ENCODE measurements at regions not wholly inside any gene's neighbourhood (a gene's known extent, or its start where the extent isn't known, plus 50 kb on each side); places are given as distances from the start of the nearest gene placed in this dataset.

DNA sequence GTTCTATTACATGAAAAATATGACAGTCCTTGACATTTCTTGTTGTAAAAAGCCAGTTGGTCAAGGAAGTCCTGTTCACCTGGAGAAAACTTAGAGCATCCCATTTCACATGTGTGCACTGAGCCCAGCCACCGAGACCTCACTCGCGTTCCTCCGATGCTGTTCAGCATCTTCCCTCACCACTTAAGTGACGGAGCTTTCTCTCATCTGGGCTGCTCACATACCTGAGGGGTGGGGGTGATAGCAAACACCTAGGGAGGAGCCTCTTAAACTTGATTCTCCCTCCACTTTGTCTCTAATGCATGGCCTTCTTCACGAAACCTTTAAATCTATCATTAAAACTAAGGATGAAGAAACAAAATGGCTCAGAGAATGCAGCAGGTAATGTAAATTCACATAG, 950.2 kb downstream of the GATA3 start:
- Histone ChIP-seq H3K79me1 (ENCODE audit: low read depth, low read length) (no peaks in the 10 kb centered on the region), H3K4me2 (ENCODE audit: insufficient read depth, low read length, poor library complexity, severe bottlenecking) (no peak overlapping the region), H3K4me3 (ENCODE audit: low read length in 2 of 2) (no peak overlapping the region), H3K9ac (ENCODE audit: low read depth, low read length, poor library complexity) (no peak overlapping the region), H4K91ac (ENCODE audit: low read depth, low read length, poor library complexity) (no peak overlapping the region), H2AK5ac (ENCODE audit: low read depth, low read length) (no peak overlapping the region), H3K14ac (ENCODE audit: low read length) (no peak overlapping the region), H3K23ac (ENCODE audit: low read depth, low read length, poor library complexity) (no peak overlapping the region), H3K4me1 (ENCODE audit: control insufficient read depth in 2 of 2, insufficient read depth in 1 of 2, low read depth in 1 of 2, low read length in 2 of 2) (no peaks in the 10 kb centered on the region), H3K27ac (replicated peaks; ENCODE audit: low read length) (no peak overlapping the region), H3K36me3 (replicated peaks in 1 of 2; ENCODE audit: control insufficient read depth in 2 of 2, insufficient read depth in 2 of 2, low read length in 2 of 2) (no peaks in the 10 kb centered on the region), H3K18ac (ENCODE audit: low read length) (no peak overlapping the region), H3K27me3 (ENCODE audit: control insufficient read depth in 3 of 3, insufficient read depth in 3 of 3, low read depth in 1 of 3, low read length in 3 of 3) (no peaks in the 10 kb centered on the region), H2BK15ac (ENCODE audit: low read length) (no peak overlapping the region), H3K9me3 (replicated peaks in 1 of 2; ENCODE audit: control insufficient read depth in 2 of 2, insufficient read depth in 1 of 2, low read depth in 1 of 2, low read length in 2 of 2) (no peaks in the 10 kb centered on the region), H2BK5ac (ENCODE audit: low read length) (no peak overlapping the region), H2BK12ac (ENCODE audit: low read length) (no peak overlapping the region), H2BK120ac (ENCODE audit: low read depth, low read length) (no peak overlapping the region), H3K4ac (ENCODE audit: low read length) (no peak overlapping the region), H2AFZ (ENCODE audit: low read length) (no peak overlapping the region), H4K8ac (ENCODE audit: low read depth, low read length) (no peak overlapping the region)
- DNase-seq (ENCODE audit: low spot score) = no peak
- WGBS, 2 donors (ENCODE audit: extremely low coverage in 2 of 2, insufficient read length in 2 of 2, insufficient replicate concordance in 1 of 2) = no CpG with 5 or more reads among the region's 6 CpGs

DNA sequence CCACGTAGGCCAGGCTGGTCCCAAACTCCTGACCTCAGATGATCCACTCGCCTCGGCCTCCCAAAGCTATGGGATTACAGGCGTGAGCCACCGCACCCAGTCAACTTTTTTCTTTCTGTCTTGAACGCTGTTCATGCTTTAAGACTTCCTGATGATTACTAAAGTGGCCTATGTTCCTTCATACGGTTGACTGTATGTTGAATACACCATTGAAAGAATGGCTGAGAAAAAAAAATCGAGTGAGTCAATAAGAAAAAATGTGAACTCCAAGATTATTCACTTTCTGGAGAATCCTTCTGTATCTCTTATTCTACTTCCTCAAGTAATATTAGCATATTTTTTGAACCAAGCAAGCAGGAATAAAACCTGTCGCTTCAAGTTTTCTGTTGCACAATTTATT, 955.0 kb downstream of the GATA3 start:
- H2AK5ac ChIP-seq (ENCODE audit: low read depth, low read length) = no peak overlapping the region
- H3K36me3 ChIP-seq (replicated peaks in 1 of 2; ENCODE audit: control insufficient read depth in 2 of 2, insufficient read depth in 2 of 2, low read length in 2 of 2) = no peaks in the 10 kb centered on the region
- no peaks in the 10 kb centered on the region for H3K27me3 ChIP-seq (ENCODE audit: control insufficient read depth in 3 of 3, insufficient read depth in 3 of 3, low read depth in 1 of 3, low read length in 3 of 3)
- no peaks in the 10 kb centered on the region for H3K4me1 ChIP-seq (ENCODE audit: control insufficient read depth in 2 of 2, insufficient read depth in 1 of 2, low read depth in 1 of 2, low read length in 2 of 2)
- no peak overlapping the region for H3K18ac ChIP-seq (ENCODE audit: low read length)
- DNase-seq (ENCODE audit: low spot score) = no peak
- H2BK12ac ChIP-seq (ENCODE audit: low read length) = no peak overlapping the region
- H3K9me3 ChIP-seq (replicated peaks in 1 of 2; ENCODE audit: control insufficient read depth in 2 of 2, insufficient read depth in 1 of 2, low read depth in 1 of 2, low read length in 2 of 2) = no peaks in the 10 kb centered on the region
- no CpG with 5 or more reads among the region's 9 CpGs for WGBS, 2 donors (ENCODE audit: extremely low coverage in 2 of 2, insufficient read length in 2 of 2, insufficient replicate concordance in 1 of 2)
- no peak overlapping the region for H3K4me2 ChIP-seq (ENCODE audit: insufficient read depth, low read length, poor library complexity, severe bottlenecking)
- no peak overlapping the region for H3K14ac ChIP-seq (ENCODE audit: low read length)
- no peaks in the 10 kb centered on the region for H3K79me1 ChIP-seq (ENCODE audit: low read depth, low read length)
- no peak overlapping the region for H3K27ac ChIP-seq (replicated peaks; ENCODE audit: low read length)
- H3K4ac ChIP-seq (ENCODE audit: low read length) = no peak overlapping the region
- H3K23ac ChIP-seq (ENCODE audit: low read depth, low read length, poor library complexity) = no peak overlapping the region
- H3K4me3 ChIP-seq (ENCODE audit: low read length in 2 of 2) = no peak overlapping the region
- H2BK5ac ChIP-seq (ENCODE audit: low read length) = no peak overlapping the region
- no peak overlapping the region for H2BK120ac ChIP-seq (ENCODE audit: low read depth, low read length)
- H4K8ac ChIP-seq (ENCODE audit: low read depth, low read length) = no peak overlapping the region
- no peak overlapping the region for H4K91ac ChIP-seq (ENCODE audit: low read depth, low read length, poor library complexity)
- no peak overlapping the region for H2AFZ ChIP-seq (ENCODE audit: low read length)
- H3K9ac ChIP-seq (ENCODE audit: low read depth, low read length, poor library complexity) = no peak overlapping the region
- H2BK15ac ChIP-seq (ENCODE audit: low read length) = no peak overlapping the region

DNA sequence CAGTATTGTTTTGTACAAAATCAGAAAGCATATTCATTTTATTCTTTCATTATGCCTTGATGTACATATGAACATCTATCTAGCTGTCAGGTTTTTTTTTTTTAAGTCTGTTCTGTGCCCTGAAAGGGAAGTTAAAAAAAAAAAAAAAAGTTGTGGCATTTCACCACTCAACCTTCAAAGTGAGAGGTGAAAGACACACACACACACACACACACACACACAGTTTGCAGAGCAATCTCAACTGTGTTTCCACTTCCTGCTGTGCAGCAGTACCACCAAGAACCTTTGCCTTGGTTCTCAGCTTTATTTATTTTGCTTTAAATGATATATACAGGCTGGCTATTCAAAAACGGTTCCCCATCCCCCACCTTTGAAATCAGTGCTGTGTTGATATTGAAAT, 955.6 kb downstream of the GATA3 start:
- no peak for DNase-seq (ENCODE audit: low spot score)

DNA sequence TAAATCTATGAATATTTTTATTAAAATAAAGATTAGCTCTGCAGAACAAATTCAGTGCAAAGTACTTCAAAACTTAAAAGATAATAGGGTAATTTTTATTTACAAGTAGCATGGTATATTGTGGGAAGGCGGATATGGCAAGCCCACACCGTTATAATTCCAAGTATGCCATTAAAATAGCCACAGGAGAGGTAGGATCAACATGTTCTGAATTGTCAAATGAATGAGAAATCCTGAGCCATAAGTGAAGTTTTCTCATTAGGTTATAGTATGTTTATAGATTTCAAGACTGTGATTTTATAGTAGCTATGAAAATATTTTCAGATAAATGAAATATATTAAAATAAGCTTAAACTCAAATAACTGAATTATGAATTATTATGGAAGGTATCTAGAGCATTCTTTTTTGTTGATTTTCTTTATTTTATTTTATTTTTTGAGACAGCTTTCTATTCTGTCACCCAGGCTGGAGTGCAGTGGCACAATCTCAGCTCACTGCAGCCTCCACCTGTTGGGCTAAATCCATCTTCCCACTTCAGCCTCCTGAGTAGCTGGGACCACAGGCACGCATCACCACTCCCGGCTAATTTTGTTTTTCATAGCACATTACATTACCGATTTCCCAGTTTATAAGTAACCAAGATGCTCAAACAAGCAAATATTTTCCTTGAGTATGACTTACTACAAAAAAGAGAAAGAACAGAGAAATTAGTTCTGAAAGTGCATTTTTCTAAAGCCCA, 956.6 kb downstream of the GATA3 start:
- no peak overlapping the region for H3K14ac ChIP-seq (ENCODE audit: low read length)
- H2BK12ac ChIP-seq (ENCODE audit: low read length) = no peak overlapping the region
- H3K9me3 ChIP-seq (replicated peaks in 1 of 2; ENCODE audit: control insufficient read depth in 2 of 2, insufficient read depth in 1 of 2, low read depth in 1 of 2, low read length in 2 of 2) = no peaks in the 10 kb centered on the region
- no peak overlapping the region for H2AFZ ChIP-seq (ENCODE audit: low read length)
- no peak overlapping the region for H3K4me3 ChIP-seq (ENCODE audit: low read length in 2 of 2)
- H3K27me3 ChIP-seq (ENCODE audit: control insufficient read depth in 3 of 3, insufficient read depth in 3 of 3, low read depth in 1 of 3, low read length in 3 of 3) = no peaks in the 10 kb centered on the region
- WGBS, 2 donors (ENCODE audit: extremely low coverage in 2 of 2, insufficient read length in 2 of 2, insufficient replicate concordance in 1 of 2) = no CpG with 5 or more reads among the region's 5 CpGs
- no peak overlapping the region for H2AK5ac ChIP-seq (ENCODE audit: low read depth, low read length)
- DNase-seq (ENCODE audit: low spot score) = no peak
- H4K8ac ChIP-seq (ENCODE audit: low read depth, low read length) = no peak overlapping the region
- H2BK5ac ChIP-seq (ENCODE audit: low read length) = no peak overlapping the region
- no peaks in the 10 kb centered on the region for H3K4me1 ChIP-seq (ENCODE audit: control insufficient read depth in 2 of 2, insufficient read depth in 1 of 2, low read depth in 1 of 2, low read length in 2 of 2)
- H3K4me2 ChIP-seq (ENCODE audit: insufficient read depth, low read length, poor library complexity, severe bottlenecking) = no peak overlapping the region
- no peak overlapping the region for H3K27ac ChIP-seq (replicated peaks; ENCODE audit: low read length)
- no peak overlapping the region for H2BK120ac ChIP-seq (ENCODE audit: low read depth, low read length)
- no peak overlapping the region for H3K18ac ChIP-seq (ENCODE audit: low read length)
- no peak overlapping the region for H2BK15ac ChIP-seq (ENCODE audit: low read length)
- H3K23ac ChIP-seq (ENCODE audit: low read depth, low read length, poor library complexity) = no peak overlapping the region
- H3K4ac ChIP-seq (ENCODE audit: low read length) = no peak overlapping the region
- H3K79me1 ChIP-seq (ENCODE audit: low read depth, low read length) = no peaks in the 10 kb centered on the region
- no peak overlapping the region for H4K91ac ChIP-seq (ENCODE audit: low read depth, low read length, poor library complexity)
- no peak overlapping the region for H3K9ac ChIP-seq (ENCODE audit: low read depth, low read length, poor library complexity)
- no peaks in the 10 kb centered on the region for H3K36me3 ChIP-seq (replicated peaks in 1 of 2; ENCODE audit: control insufficient read depth in 2 of 2, insufficient read depth in 2 of 2, low read length in 2 of 2)

More for the DNA sequence above, 955.6 kb downstream of the GATA3 start:
- no CpG with 5 or more reads among the region's 1 CpG for WGBS, 2 donors (ENCODE audit: extremely low coverage in 2 of 2, insufficient read length in 2 of 2, insufficient replicate concordance in 1 of 2)
- no peaks in the 10 kb centered on the region for H3K79me1 ChIP-seq (ENCODE audit: low read depth, low read length)
- no peak overlapping the region for H4K8ac ChIP-seq (ENCODE audit: low read depth, low read length)
- H2BK12ac ChIP-seq (ENCODE audit: low read length) = no peak overlapping the region
- no peak overlapping the region for H3K23ac ChIP-seq (ENCODE audit: low read depth, low read length, poor library complexity)
- H2BK5ac ChIP-seq (ENCODE audit: low read length) = no peak overlapping the region
- H2AFZ ChIP-seq (ENCODE audit: low read length) = no peak overlapping the region
- no peak overlapping the region for H3K14ac ChIP-seq (ENCODE audit: low read length)
- no peak overlapping the region for H2AK5ac ChIP-seq (ENCODE audit: low read depth, low read length)
- H3K27me3 ChIP-seq (ENCODE audit: control insufficient read depth in 3 of 3, insufficient read depth in 3 of 3, low read depth in 1 of 3, low read length in 3 of 3) = no peaks in the 10 kb centered on the region
- no peaks in the 10 kb centered on the region for H3K4me1 ChIP-seq (ENCODE audit: control insufficient read depth in 2 of 2, insufficient read depth in 1 of 2, low read depth in 1 of 2, low read length in 2 of 2)
- H3K27ac ChIP-seq (replicated peaks; ENCODE audit: low read length) = no peak overlapping the region
- no peak overlapping the region for H3K4me2 ChIP-seq (ENCODE audit: insufficient read depth, low read length, poor library complexity, severe bottlenecking)
- H3K4me3 ChIP-seq (ENCODE audit: low read length in 2 of 2) = no peak overlapping the region
- H3K9ac ChIP-seq (ENCODE audit: low read depth, low read length, poor library complexity) = no peak overlapping the region
- no peak overlapping the region for H3K18ac ChIP-seq (ENCODE audit: low read length)
- no peaks in the 10 kb centered on the region for H3K36me3 ChIP-seq (replicated peaks in 1 of 2; ENCODE audit: control insufficient read depth in 2 of 2, insufficient read depth in 2 of 2, low read length in 2 of 2)
- no peak overlapping the region for H3K4ac ChIP-seq (ENCODE audit: low read length)
- H3K9me3 ChIP-seq (replicated peaks in 1 of 2; ENCODE audit: control insufficient read depth in 2 of 2, insufficient read depth in 1 of 2, low read depth in 1 of 2, low read length in 2 of 2) = no peaks in the 10 kb centered on the region
- no peak overlapping the region for H2BK120ac ChIP-seq (ENCODE audit: low read depth, low read length)
- H4K91ac ChIP-seq (ENCODE audit: low read depth, low read length, poor library complexity) = no peak overlapping the region
- no peak overlapping the region for H2BK15ac ChIP-seq (ENCODE audit: low read length)

All from neuronal stem cell (in vitro differentiated cells).